ENCODE measurements at regions not wholly inside any gene's neighbourhood (a gene's known extent, or its start where the extent isn't known, plus 50 kb on each side); places are given as distances from the start of the nearest gene placed in this dataset.
"Not testable (repeated sequence)": the region's sequence is repeated elsewhere in the genome, so short reads cannot be mapped to it uniquely, and the experiment has no call there.

- no peak for TF ChIP-seq CTCF (IDR thresholded peaks at IDR 0.05; ENCODE audit: extremely low read depth, insufficient read depth, missing control alignments)
- in situ Hi-C loops (cut with MboI; ENCODE audit: low pct_unique_long_range_greater_than_20kb, low sequenced_read_pairs, unreplicated experiment) = no loop called here
- DNase-seq (ENCODE audit: low spot score) = no peak
Measured at GRCh38 chr9:108399851-108400250, 455.9 kb downstream of the ACTL7B start.

GRCh38 chr9:108397286-108397685 lies 458.5 kb downstream of the ACTL7B start:
- TF ChIP-seq CTCF (IDR thresholded peaks at IDR 0.05; ENCODE audit: extremely low read depth, insufficient read depth, missing control alignments) = no peak
- DNase-seq (ENCODE audit: low spot score) = no peak
- in situ Hi-C loops (cut with MboI; ENCODE audit: low pct_unique_long_range_greater_than_20kb, low sequenced_read_pairs, unreplicated experiment) = no loop called here

- in situ Hi-C loops (cut with MboI; ENCODE audit: low pct_unique_long_range_greater_than_20kb, low sequenced_read_pairs, unreplicated experiment) = no loop called here
- no peak for TF ChIP-seq CTCF (IDR thresholded peaks at IDR 0.05; ENCODE audit: extremely low read depth, insufficient read depth, missing control alignments)
- DNase-seq (ENCODE audit: low spot score) = no peak
Measured at GRCh38 chr9:108396611-108397010, 459.2 kb downstream of the ACTL7B start.

GRCh38 chr9:108396193-108396592 lies 459.6 kb downstream of the ACTL7B start:
- DNase-seq (ENCODE audit: low spot score) = no peak
- TF ChIP-seq CTCF (IDR thresholded peaks at IDR 0.05; ENCODE audit: extremely low read depth, insufficient read depth, missing control alignments) = no peak
- in situ Hi-C loops (cut with MboI; ENCODE audit: low pct_unique_long_range_greater_than_20kb, low sequenced_read_pairs, unreplicated experiment) = no loop called here

- in situ Hi-C loops (cut with MboI; ENCODE audit: low pct_unique_long_range_greater_than_20kb, low sequenced_read_pairs, unreplicated experiment) = no loop called here
- DNase-seq (ENCODE audit: low spot score) = no peak
- no peak for TF ChIP-seq CTCF (IDR thresholded peaks at IDR 0.05; ENCODE audit: extremely low read depth, insufficient read depth, missing control alignments)
Measured at GRCh38 chr9:108395421-108395820, 460.4 kb downstream of the ACTL7B start.

GRCh38 chr9:108394726-108395125 lies 461.1 kb downstream of the ACTL7B start:
- in situ Hi-C loops (cut with MboI; ENCODE audit: low pct_unique_long_range_greater_than_20kb, low sequenced_read_pairs, unreplicated experiment) = no loop called here
- DNase-seq (ENCODE audit: low spot score) = no peak
- no peak for TF ChIP-seq CTCF (IDR thresholded peaks at IDR 0.05; ENCODE audit: extremely low read depth, insufficient read depth, missing control alignments)

GRCh38 chr9:108393481-108394001 lies 462.2 kb downstream of the ACTL7B start:
- DNase-seq (ENCODE audit: low spot score); in situ Hi-C loops (cut with MboI; ENCODE audit: low pct_unique_long_range_greater_than_20kb, low sequenced_read_pairs, unreplicated experiment): not testable (repeated sequence)
